Breast epithelium (tissue), 4 donors: ENCODE measurements at regions not wholly inside any gene's neighbourhood (a gene's known extent, or its start where the extent isn't known, plus 50 kb on each side); places are given as distances from the start of the nearest gene placed in this dataset.

ENCODE experiments used
- DNase-seq, 2 donors: peaks; one replicate each; pipeline ENCODE4 v3.0.0-alpha.2; 2019; ENCODE audit warnings: low spot score in 2 of 2
- H3K27ac ChIP-seq, 2 donors: fragments of 200-600 bp; sonication (generic) in 1 of 2; one replicate each; pipeline ENCODE4 v1.5.1; 2016 to 2019; ENCODE audit warnings: mild to moderate bottlenecking in 1 of 2
- H3K27me3 ChIP-seq, 2 donors: fragments of 200-600 bp; sonication (generic) in 1 of 2; one replicate each; pipeline versions ENCODE4 v1.5.1 to v1.6.0; 2017 to 2019; ENCODE audit warnings: control low read depth in 1 of 2, mild to moderate bottlenecking in 1 of 2
- H3K36me3 ChIP-seq: fragments of 200-600 bp; one replicate; pipeline ENCODE4 v1.5.1; 2019
- H3K4me1 ChIP-seq, 2 donors: fragments of 200-600 bp; sonication (generic); one replicate each; pipeline ENCODE4 v1.5.1; 2016 to 2019; ENCODE audit warnings: control low read depth in 1 of 2
- H3K4me3 ChIP-seq, 3 donors: fragments of 200-600 bp; sonication (generic); 1 replicate in 2 of 3; 2 replicates in 1 of 3; pipeline ENCODE4 v1.5.1; 2016 to 2019; ENCODE audit warnings: mild to moderate bottlenecking in 3 of 3, moderate library complexity in 2 of 3
- H3K9me3 ChIP-seq, 2 donors: fragments of 200-600 bp; sonication (generic) in 1 of 2; one replicate each; pipeline ENCODE4 v1.5.1; 2016 to 2019; ENCODE audit warnings: control low read depth in 1 of 2
- CTCF ChIP-seq, 3 donors: fragments of 450-650 bp; IDR thresholded peaks; one replicate each; pipeline ENCODE4 v1.5.1; 2016 to 2017; ENCODE audit warnings: antibody characterized with exemption in 3 of 3, mild to moderate bottlenecking in 3 of 3, moderate library complexity in 3 of 3
- POLR2A ChIP-seq: fragments of 450-650 bp; IDR thresholded peaks from one replicate; pipeline ENCODE4 v1.6.1; 2016; ENCODE audit warnings: antibody characterized with exemption, mild to moderate bottlenecking, moderate library complexity
- POLR2AphosphoS5 ChIP-seq, 3 donors: sonication (generic); formaldehyde crosslinking; IDR thresholded peaks; one replicate each; pipeline ENCODE4 v1.6.1; 2017; ENCODE audit warnings: antibody characterized with exemption in 3 of 3
- intact Hi-C: fragments of 100-400 bp; cut with DNase I; formaldehyde crosslinking; loops from one replicate; pipeline ENCODE4 v1.15.1; 2023; ENCODE audit warnings: low total_unique reads

- peaks cover 0 to 10% of the 10 kb centered on the region in 2 donors for H3K4me1 ChIP-seq
- intact Hi-C loops = no loop called here
- H3K4me3 ChIP-seq = no peak overlapping the region
- no peak for DNase-seq
- TF ChIP-seq POLR2A (no peak), POLR2AphosphoS5 (IDR thresholded peaks at IDR 0.05) (no peak), CTCF (IDR thresholded peaks at IDR 0.05) (no peak)
- no peaks in the 10 kb centered on the region for H3K27me3 ChIP-seq
- no peaks in the 10 kb centered on the region for H3K9me3 ChIP-seq
- H3K27ac ChIP-seq = no peak overlapping the region
- H3K36me3 ChIP-seq = no peaks in the 10 kb centered on the region
These were observed 449.5 kb downstream of the SHQ1 start for GRCh38 chr3:72398781-72399180.

- TF ChIP-seq POLR2AphosphoS5 (IDR thresholded peaks at IDR 0.05) (no peak), CTCF (IDR thresholded peaks at IDR 0.05) (no peak), POLR2A (no peak)
- Histone ChIP-seq H3K9me3 (no peaks in the 10 kb centered on the region), H3K4me1 (no peaks in the 10 kb centered on the region), H3K27me3 (no peaks in the 10 kb centered on the region), H3K27ac (no peak overlapping the region), H3K4me3 (no peak overlapping the region), H3K36me3 (no peaks in the 10 kb centered on the region)
- intact Hi-C loops = no loop called here
- no peak for DNase-seq
These were observed 450.7 kb downstream of the SHQ1 start for GRCh38 chr3:72397586-72397985.

- H3K27me3 ChIP-seq = no peaks in the 10 kb centered on the region
- H3K36me3 ChIP-seq = no peaks in the 10 kb centered on the region
- H3K4me3 ChIP-seq = no peak overlapping the region
- H3K27ac ChIP-seq = no peak overlapping the region
- TF ChIP-seq POLR2AphosphoS5 (IDR thresholded peaks at IDR 0.05) (no peak), POLR2A (no peak), CTCF (IDR thresholded peaks at IDR 0.05) (no peak)
- no peaks in the 10 kb centered on the region for H3K4me1 ChIP-seq
- intact Hi-C loops = no loop called here
- no peaks in the 10 kb centered on the region for H3K9me3 ChIP-seq
- no peak for DNase-seq
These were observed 451.3 kb downstream of the SHQ1 start for GRCh38 chr3:72396899-72397298.

GRCh38 chr3:72395776-72396311 is 452.4 kb downstream of the SHQ1 start:
- intact Hi-C loops = no loop called here
- H3K36me3 ChIP-seq = no peaks in the 10 kb centered on the region
- H3K27ac ChIP-seq = no peak overlapping the region
- DNase-seq = no peak
- TF ChIP-seq POLR2A (no peak), POLR2AphosphoS5 (IDR thresholded peaks at IDR 0.05) (no peak), CTCF (IDR thresholded peaks at IDR 0.05) (no peak)
- no peaks in the 10 kb centered on the region for H3K27me3 ChIP-seq
- no peak overlapping the region for H3K4me3 ChIP-seq
- H3K4me1 ChIP-seq = no peaks in the 10 kb centered on the region
- H3K9me3 ChIP-seq = no peaks in the 10 kb centered on the region

- no peak overlapping the region for H3K27ac ChIP-seq
- H3K36me3 ChIP-seq = no peaks in the 10 kb centered on the region
- H3K9me3 ChIP-seq = no peaks in the 10 kb centered on the region
- DNase-seq = no peak
- no peak overlapping the region for H3K4me3 ChIP-seq
- TF ChIP-seq CTCF (IDR thresholded peaks at IDR 0.05) (no peak), POLR2A (no peak), POLR2AphosphoS5 (IDR thresholded peaks at IDR 0.05) (no peak)
- no peaks in the 10 kb centered on the region for H3K4me1 ChIP-seq
- intact Hi-C loops = no loop called here
- H3K27me3 ChIP-seq = no peaks in the 10 kb centered on the region
These were observed 454.8 kb downstream of the SHQ1 start for GRCh38 chr3:72393455-72393854.
